HL-60 (cell line): ENCODE measurements at regions not wholly inside any gene's neighbourhood (a gene's known extent, or its start where the extent isn't known, plus 50 kb on each side); places are given as distances from the start of the nearest gene placed in this dataset.

Experiments
- DNase-seq, 2 experiments: peaks; one replicate each; pipeline ENCODE4 v3.0.0-alpha.2; 2010 to 2020; ENCODE audit warnings: low read depth in 1 of 2, low spot score in 1 of 2
- H3K27ac ChIP-seq: fragments of 250-450 bp; sonication (Bioruptor Pico); replicated peaks from 2 replicates; pipeline ENCODE4 v1.5.1; 2020; ENCODE audit warnings: mild to moderate bottlenecking, moderate library complexity
- H3K27me3 ChIP-seq: fragments of 250-450 bp; sonication (Bioruptor Pico); 2 replicates; pipeline ENCODE4 v1.5.1; 2021; ENCODE audit warnings: mild to moderate bottlenecking, moderate library complexity; ENCODE audit not compliant: insufficient read depth, poor library complexity, severe bottlenecking
- H3K4me3 ChIP-seq: replicated peaks from 2 replicates; pipeline ENCODE4 v1.5.1; 2011; ENCODE audit warnings: mild to moderate bottlenecking, control low read depth, low read length; ENCODE audit not compliant: insufficient read depth
- GABPA ChIP-seq: IDR thresholded peaks from 2 replicates; pipeline ENCODE4 v1.6.1; 2012; ENCODE audit warnings: low read depth
- POLR2AphosphoS5 ChIP-seq: IDR thresholded peaks from 2 replicates; pipeline ENCODE4 v1.6.1; 2012; ENCODE audit warnings: low read depth
- SPI1 ChIP-seq: IDR thresholded peaks from 2 replicates; pipeline ENCODE4 v1.6.1; 2012; ENCODE audit warnings: low read depth, mild to moderate bottlenecking, borderline replicate concordance
- TF ChIP-seq, protein P1 (sequence below): IDR thresholded peaks from 2 replicates; pipeline ENCODE4 v1.6.1; 2012; ENCODE audit warnings: low read depth; ENCODE audit not compliant: insufficient replicate concordance
- TF ChIP-seq, protein P2 (sequence below): IDR thresholded peaks from one replicate; pipeline ENCODE4 v1.5.1; 2011; ENCODE audit warnings: low read length, control low read depth, inconsistent platforms; ENCODE audit not compliant: insufficient read depth

DNA sequence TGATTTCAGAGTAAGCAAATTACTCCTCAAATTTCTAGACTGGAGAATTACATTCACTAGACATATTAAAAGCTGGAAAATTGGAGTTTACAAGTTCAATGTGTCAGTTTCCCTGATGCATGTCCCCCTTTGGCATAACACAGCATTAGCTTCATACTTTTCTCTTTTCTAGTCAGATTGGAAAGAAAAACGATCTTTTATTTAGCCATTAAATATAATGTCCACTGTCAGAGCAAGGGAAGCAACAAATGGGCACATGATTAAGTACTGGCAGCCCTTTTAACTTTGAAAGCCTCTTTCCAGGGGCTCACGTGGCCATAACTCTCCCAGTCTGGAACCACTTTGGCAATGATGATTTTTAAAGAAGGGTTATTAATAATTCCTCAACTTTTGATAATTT, 203.3 kb downstream of the KCNN2 start:
- Histone ChIP-seq H3K27ac (no peak overlapping the region), H3K27me3 (no peaks in the 10 kb centered on the region), H3K4me3 (no peak overlapping the region)
- no peak for DNase-seq
- TF ChIP-seq GABPA (no peak), POLR2AphosphoS5 (no peak), SPI1 (no peak)
- TF ChIP-seq, protein P1, sequence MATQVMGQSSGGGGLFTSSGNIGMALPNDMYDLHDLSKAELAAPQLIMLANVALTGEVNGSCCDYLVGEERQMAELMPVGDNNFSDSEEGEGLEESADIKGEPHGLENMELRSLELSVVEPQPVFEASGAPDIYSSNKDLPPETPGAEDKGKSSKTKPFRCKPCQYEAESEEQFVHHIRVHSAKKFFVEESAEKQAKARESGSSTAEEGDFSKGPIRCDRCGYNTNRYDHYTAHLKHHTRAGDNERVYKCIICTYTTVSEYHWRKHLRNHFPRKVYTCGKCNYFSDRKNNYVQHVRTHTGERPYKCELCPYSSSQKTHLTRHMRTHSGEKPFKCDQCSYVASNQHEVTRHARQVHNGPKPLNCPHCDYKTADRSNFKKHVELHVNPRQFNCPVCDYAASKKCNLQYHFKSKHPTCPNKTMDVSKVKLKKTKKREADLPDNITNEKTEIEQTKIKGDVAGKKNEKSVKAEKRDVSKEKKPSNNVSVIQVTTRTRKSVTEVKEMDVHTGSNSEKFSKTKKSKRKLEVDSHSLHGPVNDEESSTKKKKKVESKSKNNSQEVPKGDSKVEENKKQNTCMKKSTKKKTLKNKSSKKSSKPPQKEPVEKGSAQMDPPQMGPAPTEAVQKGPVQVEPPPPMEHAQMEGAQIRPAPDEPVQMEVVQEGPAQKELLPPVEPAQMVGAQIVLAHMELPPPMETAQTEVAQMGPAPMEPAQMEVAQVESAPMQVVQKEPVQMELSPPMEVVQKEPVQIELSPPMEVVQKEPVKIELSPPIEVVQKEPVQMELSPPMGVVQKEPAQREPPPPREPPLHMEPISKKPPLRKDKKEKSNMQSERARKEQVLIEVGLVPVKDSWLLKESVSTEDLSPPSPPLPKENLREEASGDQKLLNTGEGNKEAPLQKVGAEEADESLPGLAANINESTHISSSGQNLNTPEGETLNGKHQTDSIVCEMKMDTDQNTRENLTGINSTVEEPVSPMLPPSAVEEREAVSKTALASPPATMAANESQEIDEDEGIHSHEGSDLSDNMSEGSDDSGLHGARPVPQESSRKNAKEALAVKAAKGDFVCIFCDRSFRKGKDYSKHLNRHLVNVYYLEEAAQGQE, result no peak

DNA sequence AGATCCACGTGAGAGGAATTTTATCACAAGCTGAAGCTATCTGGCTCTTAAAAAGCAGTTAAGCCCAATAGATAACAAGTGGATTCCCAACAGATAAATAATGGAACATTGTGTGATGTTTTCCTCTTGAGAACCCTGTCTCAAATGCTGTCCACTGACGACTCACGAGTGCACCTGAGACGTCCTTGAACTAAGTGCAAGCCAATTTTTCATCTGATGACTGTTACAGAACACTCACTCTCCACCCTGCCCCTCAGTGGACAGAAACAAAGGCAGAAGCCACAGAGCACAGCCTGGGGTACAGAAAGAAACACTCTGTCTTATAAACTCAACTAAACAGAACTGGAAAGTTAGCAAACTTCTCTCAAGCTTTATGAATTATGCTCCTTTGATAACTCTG, 199.5 kb downstream of the KCNN2 start:
- no peak overlapping the region for H3K27ac ChIP-seq
- no peaks in the 10 kb centered on the region for H3K27me3 ChIP-seq
- no peak overlapping the region for H3K4me3 ChIP-seq
- no peak for DNase-seq
- TF ChIP-seq POLR2AphosphoS5, result no peak
- TF ChIP-seq, protein P2, sequence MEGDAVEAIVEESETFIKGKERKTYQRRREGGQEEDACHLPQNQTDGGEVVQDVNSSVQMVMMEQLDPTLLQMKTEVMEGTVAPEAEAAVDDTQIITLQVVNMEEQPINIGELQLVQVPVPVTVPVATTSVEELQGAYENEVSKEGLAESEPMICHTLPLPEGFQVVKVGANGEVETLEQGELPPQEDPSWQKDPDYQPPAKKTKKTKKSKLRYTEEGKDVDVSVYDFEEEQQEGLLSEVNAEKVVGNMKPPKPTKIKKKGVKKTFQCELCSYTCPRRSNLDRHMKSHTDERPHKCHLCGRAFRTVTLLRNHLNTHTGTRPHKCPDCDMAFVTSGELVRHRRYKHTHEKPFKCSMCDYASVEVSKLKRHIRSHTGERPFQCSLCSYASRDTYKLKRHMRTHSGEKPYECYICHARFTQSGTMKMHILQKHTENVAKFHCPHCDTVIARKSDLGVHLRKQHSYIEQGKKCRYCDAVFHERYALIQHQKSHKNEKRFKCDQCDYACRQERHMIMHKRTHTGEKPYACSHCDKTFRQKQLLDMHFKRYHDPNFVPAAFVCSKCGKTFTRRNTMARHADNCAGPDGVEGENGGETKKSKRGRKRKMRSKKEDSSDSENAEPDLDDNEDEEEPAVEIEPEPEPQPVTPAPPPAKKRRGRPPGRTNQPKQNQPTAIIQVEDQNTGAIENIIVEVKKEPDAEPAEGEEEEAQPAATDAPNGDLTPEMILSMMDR, result no peak
- no peak for TF ChIP-seq GABPA
- TF ChIP-seq, protein P1, result no peak
